Astrocyte (in vitro differentiated cells and primary cell): ENCODE measurements at regions not wholly inside any gene's neighbourhood (a gene's known extent, or its start where the extent isn't known, plus 50 kb on each side); places are given as distances from the start of the nearest gene placed in this dataset.

Experiments used
- DNase-seq: peaks from one replicate; pipeline ENCODE4 v3.0.0-alpha.2; 2010; ENCODE audit warnings: low read depth
- FAIRE-seq: peaks from 2 replicates; lab custom pipeline; 2011; peaks lifted over from hg19 to GRCh38; lab: Jason Lieb, UNC
- H2AFZ ChIP-seq: 2 replicates; pipeline ENCODE4 v1.6.0; 2012; ENCODE audit warnings: low read depth, low read length, inconsistent platforms
- H3K27ac ChIP-seq: 2 replicates; pipeline ENCODE4 v1.5.1; 2011; ENCODE audit warnings: low read depth, low read length, inconsistent platforms
- H3K27me3 ChIP-seq: 2 replicates; pipeline ENCODE4 v1.6.0; 2011; ENCODE audit warnings: low read length, inconsistent platforms; ENCODE audit not compliant: insufficient read depth
- H3K36me3 ChIP-seq: 2 replicates; pipeline ENCODE4 v1.5.1; 2011; ENCODE audit warnings: low read length, inconsistent platforms; ENCODE audit not compliant: insufficient read depth
- H3K4me1 ChIP-seq: 2 replicates; pipeline ENCODE4 v1.5.1; 2011; ENCODE audit warnings: low read length, inconsistent platforms; ENCODE audit not compliant: insufficient read depth
- H3K4me2 ChIP-seq: 2 replicates; pipeline ENCODE4 v1.6.0; 2012; ENCODE audit warnings: low read length, inconsistent platforms
- H3K4me3 ChIP-seq: 2 replicates; pipeline ENCODE4 v1.5.1; 2011; ENCODE audit warnings: low read depth, mild to moderate bottlenecking, low read length, inconsistent platforms; ENCODE audit not compliant: insufficient read depth
- H3K79me2 ChIP-seq: 2 replicates; pipeline ENCODE4 v1.6.0; 2012; ENCODE audit warnings: mild to moderate bottlenecking, low read length, inconsistent platforms; ENCODE audit not compliant: insufficient read depth
- H3K9ac ChIP-seq: 2 replicates; pipeline ENCODE4 v1.6.0; 2012; ENCODE audit warnings: mild to moderate bottlenecking, low read length, inconsistent platforms
- H3K9me3 ChIP-seq: 2 replicates; pipeline ENCODE4 v1.5.1; 2012; ENCODE audit warnings: low read depth, mild to moderate bottlenecking, low read length, inconsistent platforms; ENCODE audit not compliant: insufficient read depth
- H4K20me1 ChIP-seq: 2 replicates; pipeline ENCODE4 v1.6.0; 2012; ENCODE audit warnings: low read length, inconsistent platforms; ENCODE audit not compliant: insufficient read depth
- H3K27ac Mint-ChIP-seq: one replicate; pipeline ENCODE4 v1.8.0; 2021; ENCODE audit warnings: mild to moderate bottlenecking, mixed read lengths; ENCODE audit not compliant: unreplicated experiment
- H3K27me3 Mint-ChIP-seq: one replicate; pipeline ENCODE4 v1.8.0; 2021; ENCODE audit warnings: low read depth, mixed read lengths; ENCODE audit not compliant: unreplicated experiment
- H3K36me3 Mint-ChIP-seq: one replicate; pipeline ENCODE4 v1.8.0; 2021; ENCODE audit warnings: low read depth, mixed read lengths; ENCODE audit not compliant: unreplicated experiment
- H3K4me1 Mint-ChIP-seq: one replicate; pipeline ENCODE4 v1.8.0; 2021; ENCODE audit warnings: low read depth, mixed read lengths; ENCODE audit not compliant: unreplicated experiment
- H3K4me3 Mint-ChIP-seq: one replicate; pipeline ENCODE4 v1.8.0; 2021; ENCODE audit warnings: mild to moderate bottlenecking, moderate library complexity, mixed read lengths; ENCODE audit not compliant: unreplicated experiment
- H3K9me3 Mint-ChIP-seq: one replicate; pipeline ENCODE4 v1.8.0; 2021; ENCODE audit warnings: mild to moderate bottlenecking, mixed read lengths; ENCODE audit not compliant: unreplicated experiment
- EZH2 ChIP-seq: IDR thresholded peaks from 2 replicates; pipeline ENCODE4 v1.6.1; 2012; ENCODE audit warnings: mild to moderate bottlenecking, low read length, inconsistent platforms; ENCODE audit not compliant: insufficient read depth
- TF ChIP-seq, protein P1 (sequence below): IDR thresholded peaks from 2 replicates; pipeline ENCODE4 v1.5.1; 2011; ENCODE audit warnings: low read depth, mild to moderate bottlenecking, inconsistent platforms, low read length, moderate library complexity; ENCODE audit not compliant: insufficient read depth

DNA sequence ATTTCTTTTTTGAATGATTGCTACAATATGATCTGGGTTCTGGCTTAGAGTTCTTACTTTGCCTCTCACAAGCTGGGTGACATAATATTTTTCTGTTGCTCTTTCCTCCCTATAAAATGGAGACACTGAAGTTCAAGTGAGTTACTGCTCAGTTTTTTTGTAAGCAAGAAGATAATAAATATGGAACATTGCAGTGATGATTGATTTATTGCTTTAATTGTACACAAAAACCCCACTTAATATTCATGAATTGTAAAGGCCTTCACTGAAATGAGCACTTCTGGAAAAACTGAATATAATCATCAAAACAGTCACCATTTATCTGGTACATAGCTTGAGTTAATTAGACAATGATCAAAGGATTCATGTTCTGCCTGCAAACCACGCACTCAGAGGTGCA lies 71.8 kb upstream of the NAP1L1 start:
- Histone ChIP-seq H3K27me3 (no peaks in the 10 kb centered on the region), H4K20me1 (no peaks in the 10 kb centered on the region), H3K9me3 (no peaks in the 10 kb centered on the region), H3K4me3 (no peak overlapping the region), H3K4me1 (peaks cover 7% of the 10 kb centered on the region), H3K36me3 (no peaks in the 10 kb centered on the region), H2AFZ (no peak overlapping the region), H3K9ac (no peak overlapping the region), H3K79me2 (no peaks in the 10 kb centered on the region), H3K4me2 (no peak overlapping the region), H3K27ac (no peak overlapping the region)
- FAIRE-seq = no peak
- H3K36me3 Mint-ChIP-seq = no peaks in the 10 kb centered on the region
- no peak for TF ChIP-seq EZH2
- TF ChIP-seq, protein P1, sequence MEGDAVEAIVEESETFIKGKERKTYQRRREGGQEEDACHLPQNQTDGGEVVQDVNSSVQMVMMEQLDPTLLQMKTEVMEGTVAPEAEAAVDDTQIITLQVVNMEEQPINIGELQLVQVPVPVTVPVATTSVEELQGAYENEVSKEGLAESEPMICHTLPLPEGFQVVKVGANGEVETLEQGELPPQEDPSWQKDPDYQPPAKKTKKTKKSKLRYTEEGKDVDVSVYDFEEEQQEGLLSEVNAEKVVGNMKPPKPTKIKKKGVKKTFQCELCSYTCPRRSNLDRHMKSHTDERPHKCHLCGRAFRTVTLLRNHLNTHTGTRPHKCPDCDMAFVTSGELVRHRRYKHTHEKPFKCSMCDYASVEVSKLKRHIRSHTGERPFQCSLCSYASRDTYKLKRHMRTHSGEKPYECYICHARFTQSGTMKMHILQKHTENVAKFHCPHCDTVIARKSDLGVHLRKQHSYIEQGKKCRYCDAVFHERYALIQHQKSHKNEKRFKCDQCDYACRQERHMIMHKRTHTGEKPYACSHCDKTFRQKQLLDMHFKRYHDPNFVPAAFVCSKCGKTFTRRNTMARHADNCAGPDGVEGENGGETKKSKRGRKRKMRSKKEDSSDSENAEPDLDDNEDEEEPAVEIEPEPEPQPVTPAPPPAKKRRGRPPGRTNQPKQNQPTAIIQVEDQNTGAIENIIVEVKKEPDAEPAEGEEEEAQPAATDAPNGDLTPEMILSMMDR = no peak
- H3K27me3 Mint-ChIP-seq = no peaks in the 10 kb centered on the region
- no peak for DNase-seq
- no peak overlapping the region for H3K4me3 Mint-ChIP-seq
- H3K9me3 Mint-ChIP-seq = no peaks in the 10 kb centered on the region
- H3K4me1 Mint-ChIP-seq = peaks cover 17% of the 10 kb centered on the region
- H3K27ac Mint-ChIP-seq = no peak overlapping the region

DNA sequence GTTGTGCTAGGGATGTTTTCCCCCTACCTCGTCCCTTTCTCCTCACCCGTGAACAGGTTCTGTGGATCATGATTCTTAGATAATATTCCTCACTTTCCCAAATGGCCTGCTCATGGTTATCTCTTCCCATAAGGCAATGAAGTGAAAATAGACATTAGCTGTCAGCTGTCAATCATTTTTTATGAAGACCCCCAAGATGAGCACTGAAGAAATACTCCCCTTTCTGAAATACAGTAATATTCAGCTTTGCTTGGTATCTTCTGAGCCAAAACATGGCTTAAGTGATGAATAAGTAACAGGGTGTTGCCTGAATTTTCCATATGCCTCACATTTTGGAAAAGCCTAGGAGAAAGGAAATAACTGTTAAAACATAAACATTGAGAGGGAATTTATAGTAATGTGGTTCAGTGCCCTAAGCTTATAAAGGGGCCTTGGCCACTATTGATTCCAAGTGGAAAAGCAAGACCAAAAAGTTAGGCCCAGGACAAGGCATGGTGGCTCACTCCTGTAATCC lies 70.7 kb upstream of the NAP1L1 start:
- FAIRE-seq = no peak
- no peaks in the 10 kb centered on the region for H4K20me1 ChIP-seq
- H3K27ac ChIP-seq = no peak overlapping the region
- Mint-ChIP-seq H3K4me1 (peaks cover 17% of the 10 kb centered on the region), H3K27me3 (no peaks in the 10 kb centered on the region), H3K9me3 (no peaks in the 10 kb centered on the region), H3K4me3 (no peak overlapping the region), H3K27ac (no peak overlapping the region), H3K36me3 (no peaks in the 10 kb centered on the region)
- no peak overlapping the region for H3K4me2 ChIP-seq
- TF ChIP-seq, protein P1 = no peak
- TF ChIP-seq EZH2 = no peak
- no peak for DNase-seq
- H3K79me2 ChIP-seq = no peaks in the 10 kb centered on the region
- no peaks in the 10 kb centered on the region for H3K9me3 ChIP-seq
- H2AFZ ChIP-seq = no peak overlapping the region
- H3K36me3 ChIP-seq = no peaks in the 10 kb centered on the region
- H3K4me1 ChIP-seq = peaks cover 7% of the 10 kb centered on the region
- H3K27me3 ChIP-seq = no peaks in the 10 kb centered on the region
- no peak overlapping the region for H3K9ac ChIP-seq
- no peak overlapping the region for H3K4me3 ChIP-seq

DNA sequence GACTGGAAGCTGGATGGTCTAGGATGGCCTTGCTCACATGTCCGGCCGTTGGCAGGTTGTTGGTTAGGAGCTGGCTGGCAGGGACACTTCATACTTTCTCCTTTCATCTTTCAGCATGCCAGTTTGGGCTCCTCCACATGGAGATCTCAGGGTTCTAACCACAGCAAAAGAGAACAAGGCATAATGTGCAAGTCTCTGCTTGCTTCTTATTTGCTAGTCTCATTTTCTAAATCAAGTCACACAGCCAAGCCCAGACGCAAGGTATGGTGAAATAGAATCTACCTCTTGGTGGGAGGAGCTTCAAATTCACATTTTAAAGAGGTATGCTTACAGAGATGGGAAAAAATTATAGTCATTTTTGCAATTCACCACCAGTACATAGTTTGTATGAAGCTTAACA lies 69.1 kb upstream of the NAP1L1 start:
- TF ChIP-seq EZH2 = no peak
- TF ChIP-seq, protein P1 = no peak
- Histone ChIP-seq H4K20me1 (no peaks in the 10 kb centered on the region), H3K36me3 (no peaks in the 10 kb centered on the region), H3K9me3 (no peaks in the 10 kb centered on the region), H3K27me3 (no peaks in the 10 kb centered on the region), H3K4me2 (no peak overlapping the region), H3K4me3 (no peak overlapping the region), H3K79me2 (no peaks in the 10 kb centered on the region), H3K27ac (no peak overlapping the region), H3K4me1 (peaks cover 3% of the 10 kb centered on the region), H3K9ac (no peak overlapping the region), H2AFZ (no peak overlapping the region)
- Mint-ChIP-seq H3K4me3 (no peak overlapping the region), H3K27ac (no peak overlapping the region), H3K27me3 (no peaks in the 10 kb centered on the region), H3K4me1 (peaks cover 12% of the 10 kb centered on the region), H3K9me3 (no peaks in the 10 kb centered on the region), H3K36me3 (no peaks in the 10 kb centered on the region)
- no peak for DNase-seq
- FAIRE-seq = no peak
